HFF-Myc (cell line): ENCODE measurements at regions not wholly inside any gene's neighbourhood (a gene's known extent, or its start where the extent isn't known, plus 50 kb on each side); places are given as distances from the start of the nearest gene placed in this dataset.

Experiments used
- DNase-seq: peaks from one replicate; pipeline ENCODE4 v3.0.0-alpha.2; 2011; ENCODE audit warnings: low read depth; ENCODE audit errors: extremely low read depth
- H3K4me3 ChIP-seq: replicated peaks from 2 replicates; pipeline ENCODE4 v1.5.1; 2011; ENCODE audit warnings: low read depth, mild to moderate bottlenecking, control low read depth, low read length
- CTCF ChIP-seq: IDR thresholded peaks from 2 replicates; pipeline ENCODE4 v1.5.1; 2012; ENCODE audit warnings: mild to moderate bottlenecking, low read depth, low read length, control low read depth; ENCODE audit errors: missing control alignments

- no peak overlapping the region for H3K4me3 ChIP-seq
- TF ChIP-seq CTCF: no peak
Observed at GRCh38 chr7:13226385-13226784, 539.0 kb downstream of the ARL4A start.

GRCh38 chr7:13231216-13231615 lies 543.8 kb downstream of the ARL4A start:
- DNase-seq: no peak
- TF ChIP-seq CTCF: no peak
- no peak overlapping the region for H3K4me3 ChIP-seq

More at GRCh38 chr7:13226385-13226784, 539.0 kb downstream of the ARL4A start:
- no peak for DNase-seq

- no peak for TF ChIP-seq CTCF
- DNase-seq: no peak
- no peak overlapping the region for H3K4me3 ChIP-seq
Observed at GRCh38 chr7:13235436-13235835, 548.0 kb downstream of the ARL4A start.

GRCh38 chr7:13236026-13236425 lies 548.6 kb downstream of the ARL4A start:
- TF ChIP-seq CTCF: no peak
- DNase-seq: no peak
- no peak overlapping the region for H3K4me3 ChIP-seq

GRCh38 chr7:13240349-13240748 lies 552.9 kb downstream of the ARL4A start:
- H3K4me3 ChIP-seq: no peak overlapping the region
- no peak for TF ChIP-seq CTCF
- no peak for DNase-seq

GRCh38 chr7:13241416-13241815 lies 554.0 kb downstream of the ARL4A start:
- TF ChIP-seq CTCF: no peak
- H3K4me3 ChIP-seq: no peak overlapping the region
- no peak for DNase-seq

- no peak for TF ChIP-seq CTCF
- H3K4me3 ChIP-seq: no peak overlapping the region
- no peak for DNase-seq
Observed at GRCh38 chr7:13257661-13258060, 570.2 kb downstream of the ARL4A start.
